K562 (cell line): ENCODE measurements at regions not wholly inside any gene's neighbourhood (a gene's known extent, or its start where the extent isn't known, plus 50 kb on each side); places are given as distances from the start of the nearest gene placed in this dataset.
A peak's percentile ranks its signal among the peaks of the same experiment; 100 is the strongest.

Source experiments
- ATAC-seq: fragments of 200-7000 bp; cut with Tn5 transposase; 3 replicates; pipeline ENCODE4 v1.9.1; 2020; ENCODE audit warnings: moderate library complexity
- BruUV-seq: library from RNA; stranded (reverse); fragments of 400-500 nt; replicated peaks from 2 replicates; lab custom pipeline; 2021; lab: Mats Ljungman, UMichigan
- CTCF ChIA-PET: fragments of 300-600 bp; formaldehyde crosslinking; extraction: SDS; loops from one replicate; lab custom pipeline; 2021; ENCODE audit warnings: low intra/inter-chr PET ratio; lab: Yijun Ruan, JAX
- POLR2A ChIA-PET: fragments of 300-600, 350-650 bp; sonication (Branson Sonifier 250); formaldehyde crosslinking; extraction: SDS; loops from one replicate; lab custom pipeline; 2021; ENCODE audit warnings: antibody characterized with exemption, inconsistent platforms; lab: Yijun Ruan, JAX
- DNase-seq, 4 experiments: peaks; one replicate each; pipeline versions ENCODE4 v3.0.0 to v3.0.0-alpha.2; 2011 to 2018; ENCODE audit warnings: low spot score in 3 of 4, mixed read lengths in 3 of 4; ENCODE audit errors: extremely low read depth in 1 of 4
- FAIRE-seq: peaks from 2 replicates; lab custom pipeline; 2011; peaks lifted over from hg19 to GRCh38; lab: Jason Lieb, UNC
- H2AFZ ChIP-seq: 2 replicates; pipeline ENCODE4 v1.6.0; 2011; ENCODE audit warnings: low read depth, low read length, control low read depth, inconsistent platforms
- H3K27ac ChIP-seq: fragments of 200-600 bp; 3 replicates; pipeline ENCODE4 v1.8.0; 2011; ENCODE audit warnings: low read depth, mild to moderate bottlenecking, control low read depth, inconsistent platforms, low read length, moderate library complexity, mixed read lengths; ENCODE audit errors: extremely low read depth
- H3K27me3 ChIP-seq, 2 experiments: fragments of 300-600 bp in 1 of 2; 2 replicates in 1 of 2; 3 replicates in 1 of 2; pipeline versions ENCODE4 v1.6.0 to v1.8.0; 2011; ENCODE audit warnings: inconsistent platforms in 2 of 2, low read length in 2 of 2, mild to moderate bottlenecking in 1 of 2, mixed read lengths in 1 of 2, moderate library complexity in 1 of 2; ENCODE audit not compliant: control insufficient read depth in 2 of 2, insufficient read depth in 2 of 2
- H3K36me3 ChIP-seq: fragments of 300-600 bp; 3 replicates; pipeline ENCODE4 v1.8.0; 2011; ENCODE audit warnings: mild to moderate bottlenecking, low read length, inconsistent platforms; ENCODE audit not compliant: control insufficient read depth, insufficient read depth
- H3K4me1 ChIP-seq, 2 experiments: fragments of 200-600 bp in 1 of 2; replicated peaks in 1 of 2; 2 replicates in 1 of 2; 3 replicates in 1 of 2; pipeline versions ENCODE4 v1.5.1 to v1.8.0; 2011; ENCODE audit warnings: inconsistent platforms in 2 of 2, low read length in 2 of 2, mild to moderate bottlenecking in 1 of 2, mixed read lengths in 1 of 2, moderate library complexity in 1 of 2; ENCODE audit not compliant: control insufficient read depth in 2 of 2, insufficient read depth in 2 of 2
- H3K4me2 ChIP-seq: 2 replicates; pipeline ENCODE4 v1.6.1; 2011; ENCODE audit warnings: low read length, control low read depth, inconsistent platforms, mixed read lengths; ENCODE audit not compliant: insufficient read depth
- H3K4me3 ChIP-seq: fragments of 200-600 bp; sonication (generic), shearing (Covaris generic); 2 replicates; pipeline ENCODE4 v1.5.1; 2016; ENCODE audit warnings: control low read depth, inconsistent platforms
- H3K79me2 ChIP-seq: fragments of 200-600 bp; 3 replicates; pipeline ENCODE4 v1.8.0; 2011; ENCODE audit warnings: low read length, inconsistent platforms; ENCODE audit not compliant: control insufficient read depth, insufficient read depth
- H3K9ac ChIP-seq, 2 experiments: 2 replicates each; pipeline versions ENCODE4 v1.6.0 to v1.6.1; 2011; ENCODE audit warnings: low read depth in 2 of 2, low read length in 2 of 2, control low read depth in 1 of 2, inconsistent platforms in 1 of 2, mild to moderate bottlenecking in 1 of 2, mixed read lengths in 1 of 2; ENCODE audit not compliant: insufficient read depth in 1 of 2
- H3K9me1 ChIP-seq: one replicate; pipeline ENCODE4 v1.6.0; 2011; ENCODE audit warnings: inconsistent platforms, mild to moderate bottlenecking, low read length, moderate library complexity; ENCODE audit not compliant: control insufficient read depth, insufficient read depth
- H3K9me3 ChIP-seq: replicated peaks from 2 replicates; pipeline ENCODE4 v1.5.1; 2011; ENCODE audit warnings: low read depth, low read length, inconsistent platforms; ENCODE audit not compliant: control insufficient read depth, insufficient read depth
- H4K20me1 ChIP-seq: replicated peaks from 2 replicates; pipeline ENCODE4 v1.6.1; 2011; ENCODE audit warnings: low read length, inconsistent platforms, mixed read lengths; ENCODE audit not compliant: control insufficient read depth, insufficient read depth
- FOXM1 ChIP-seq, 2 experiments: fragments of 450-650 bp in 1 of 2; sonication (generic) in 1 of 2; formaldehyde crosslinking in 1 of 2; IDR thresholded peaks; 2 replicates each; pipeline versions ENCODE4 v1.6.1 to v1.9.0; 2017 to 2022; ENCODE audit warnings: low read depth in 2 of 2, mild to moderate bottlenecking in 2 of 2, missing genetic modification reagents in 1 of 2, moderate library complexity in 1 of 2
- HDGF ChIP-seq: fragments of 450-650 bp; IDR thresholded peaks from 2 replicates; pipeline ENCODE4 v1.6.1; 2016
- KDM1A ChIP-seq, 2 experiments: fragments of 450-650 bp; IDR thresholded peaks; 2 replicates each; pipeline ENCODE4 v1.6.1; 2016; ENCODE audit warnings: mild to moderate bottlenecking in 2 of 2
- L3MBTL2 ChIP-seq: fragments of 450-650 bp; IDR thresholded peaks from 2 replicates; pipeline ENCODE4 v1.6.1; 2016; ENCODE audit warnings: mild to moderate bottlenecking, moderate library complexity
- MEIS2 ChIP-seq: fragments of 450-650 bp; IDR thresholded peaks from 2 replicates; pipeline ENCODE4 v1.6.1; 2014; ENCODE audit warnings: mild to moderate bottlenecking; ENCODE audit not compliant: partially characterized antibody
- NFE2 ChIP-seq: IDR thresholded peaks from 2 replicates; pipeline ENCODE4 v1.6.1; 2014; ENCODE audit warnings: antibody characterized with exemption, low read depth
- RAD21 ChIP-seq, 2 experiments: fragments of 250-450 bp in 1 of 2; fragments of 450-650 bp in 1 of 2; sonication (Bioruptor Pico) in 1 of 2; formaldehyde crosslinking in 1 of 2; IDR thresholded peaks in 1 of 2; conservative IDR thresholded peaks in 1 of 2; 2 replicates each; pipeline versions ENCODE4 v1.4.0 to v1.8.0; 2020 to 2022; ENCODE audit warnings: mild to moderate bottlenecking in 2 of 2, moderate library complexity in 1 of 2
- RCOR1 ChIP-seq, 2 experiments: IDR thresholded peaks; 2 replicates each; pipeline ENCODE4 v1.6.1; 2012; ENCODE audit warnings: low read depth in 2 of 2, low read length in 2 of 2, borderline replicate concordance in 1 of 2, improper control_type of control experiment in 1 of 2
- SNIP1 ChIP-seq: fragments of 450-650 bp; IDR thresholded peaks from 2 replicates; pipeline ENCODE4 v1.7.1; 2017; ENCODE audit warnings: low read depth, mild to moderate bottlenecking
- SPI1 ChIP-seq: IDR thresholded peaks from 2 replicates; pipeline ENCODE4 v1.6.1; 2011; ENCODE audit warnings: low read depth, low read length, control low read depth, borderline replicate concordance
- ZNF143 ChIP-seq: sonication (generic); formaldehyde crosslinking; IDR thresholded peaks from 2 replicates; pipeline ENCODE4 v1.9.0; 2022; ENCODE audit warnings: mild to moderate bottlenecking, missing genetic modification reagents
- WGBS: fragments of 100-300 bp; shearing (Covaris generic); methylation state at CpG from one replicate; pipeline ENCODE4 v1.1.6; 2016; ENCODE audit warnings: low coverage, mixed read lengths; ENCODE audit not compliant: insufficient coverage; ENCODE audit errors: missing lambda C conversion rate; 5-methylcytosine and 5-hydroxymethylcytosine counted together
- in situ Hi-C: fragments of 300-500 bp; cut with MboI; formaldehyde crosslinking; loops from 4 replicates; pipeline ENCODE4 v1.15.0; 2018; ENCODE audit warnings: inconsistent platforms, mixed read lengths
- intact Hi-C: fragments of 100-400 bp; cut with micrococcal nuclease; formaldehyde crosslinking; loops from 2 replicates; pipeline ENCODE4 v1.14.2; 2022
- TF ChIP-seq, protein P1 (sequence below): fragments of 450-650 bp; IDR thresholded peaks from 2 replicates; pipeline ENCODE4 v1.6.1; 2016
- TF ChIP-seq, protein P2 (sequence below), 2 experiments: IDR thresholded peaks in 1 of 2; conservative IDR thresholded peaks in 1 of 2; 2 replicates each; pipeline ENCODE4 v1.6.1; 2016; ENCODE audit warnings: low read depth in 2 of 2, mild to moderate bottlenecking in 1 of 2, missing compliant biosample characterization in 1 of 2, missing genetic modification characterization in 1 of 2, moderate library complexity in 1 of 2
- TF ChIP-seq, protein P3 (sequence below), 2 experiments: fragments of 450-650 bp; conservative IDR thresholded peaks; 2 replicates each; pipeline ENCODE4 v1.6.1; 2017; ENCODE audit warnings: mild to moderate bottlenecking in 2 of 2, moderate library complexity in 2 of 2

DNA sequence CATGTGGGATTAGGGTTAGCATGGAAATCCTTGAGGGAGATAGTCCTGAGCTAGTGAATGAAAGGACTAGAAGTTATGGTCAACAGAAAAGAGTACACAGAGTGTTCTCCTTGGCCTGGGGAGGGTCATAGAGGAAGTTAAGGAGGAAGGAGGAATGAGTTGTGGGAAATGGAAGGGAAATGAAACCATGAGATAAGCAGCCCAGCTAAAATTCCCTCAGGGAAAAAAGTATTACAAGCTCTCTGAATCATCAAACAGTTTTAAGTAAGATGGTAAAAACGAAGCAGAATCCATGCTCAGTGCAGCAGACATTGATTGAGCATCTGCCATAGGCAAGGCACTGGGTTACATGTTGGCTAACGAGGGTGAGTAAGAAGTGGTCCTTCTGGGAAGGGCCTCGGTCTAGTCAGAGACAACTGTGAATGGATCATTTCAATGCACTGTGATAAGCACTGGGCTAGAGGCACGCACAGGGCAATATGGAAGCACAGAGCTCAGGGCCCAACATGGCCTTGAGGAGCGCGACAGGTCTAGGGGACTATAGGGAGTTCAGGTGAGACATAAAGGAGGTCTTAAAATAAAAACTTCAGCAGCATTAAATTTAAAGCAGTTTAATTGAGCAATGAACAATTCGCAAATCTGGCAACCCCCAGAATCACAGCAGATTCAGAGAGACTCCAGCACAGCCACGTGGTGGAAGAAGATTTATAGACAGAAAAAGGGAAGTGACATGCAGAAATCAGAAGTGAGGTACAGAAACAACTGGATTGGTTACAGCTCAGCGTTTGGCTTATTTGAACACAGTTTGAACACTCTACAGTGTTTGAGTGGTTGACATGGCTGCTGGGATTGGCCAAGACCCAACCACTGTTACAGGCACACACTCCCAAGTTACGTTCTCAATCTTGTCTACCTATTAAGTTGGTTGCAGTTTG is 219.5 kb downstream of the HLX start:
- no peak overlapping the region for H2AFZ ChIP-seq
- CTCF ChIA-PET: no interaction called here
- H3K79me2 ChIP-seq: no peaks in the 10 kb centered on the region
- no peak overlapping the region for H3K4me2 ChIP-seq
- no peaks in the 10 kb centered on the region for H4K20me1 ChIP-seq
- H3K36me3 ChIP-seq: no peaks in the 10 kb centered on the region
- H3K4me1 ChIP-seq: no peaks in the 10 kb centered on the region; a peak in 1 of 5 replicates
- no peaks in the 10 kb centered on the region for H3K9me1 ChIP-seq
- FAIRE-seq: no peak
- H3K27ac ChIP-seq: no peak overlapping the region
- no peak for DNase-seq
- H3K9ac ChIP-seq: no peak overlapping the region
- no peak for ATAC-seq
- no peak overlapping the region for H3K4me3 ChIP-seq
- WGBS: 28% methylated on average over 10 of the region's 10 CpGs
- intact Hi-C loops: no loop called here
- BruUV-seq: no TSS peak
- H3K9me3 ChIP-seq: no peaks in the 10 kb centered on the region
- POLR2A ChIA-PET: no interaction called here
- in situ Hi-C loops: no loop called here
- no peaks in the 10 kb centered on the region for H3K27me3 ChIP-seq
- TF ChIP-seq MEIS2: peak; percentile 81
- peak; percentile 37; the same call in 1 of the 2 replicates for TF ChIP-seq FOXM1 (IDR thresholded peaks at IDR 0.05; ENCODE audit: low read depth)
- no peak for TF ChIP-seq FOXM1 (CRISPR knock-in tag; IDR thresholded peaks at IDR 0.05; ENCODE audit: low read depth)
- no peak for TF ChIP-seq HDGF
- TF ChIP-seq, protein P1, sequence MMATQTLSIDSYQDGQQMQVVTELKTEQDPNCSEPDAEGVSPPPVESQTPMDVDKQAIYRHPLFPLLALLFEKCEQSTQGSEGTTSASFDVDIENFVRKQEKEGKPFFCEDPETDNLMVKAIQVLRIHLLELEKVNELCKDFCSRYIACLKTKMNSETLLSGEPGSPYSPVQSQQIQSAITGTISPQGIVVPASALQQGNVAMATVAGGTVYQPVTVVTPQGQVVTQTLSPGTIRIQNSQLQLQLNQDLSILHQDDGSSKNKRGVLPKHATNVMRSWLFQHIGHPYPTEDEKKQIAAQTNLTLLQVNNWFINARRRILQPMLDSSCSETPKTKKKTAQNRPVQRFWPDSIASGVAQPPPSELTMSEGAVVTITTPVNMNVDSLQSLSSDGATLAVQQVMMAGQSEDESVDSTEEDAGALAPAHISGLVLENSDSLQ: peak; percentile 73; the same call in 1 of the 2 replicates
- TF ChIP-seq, protein P2, sequence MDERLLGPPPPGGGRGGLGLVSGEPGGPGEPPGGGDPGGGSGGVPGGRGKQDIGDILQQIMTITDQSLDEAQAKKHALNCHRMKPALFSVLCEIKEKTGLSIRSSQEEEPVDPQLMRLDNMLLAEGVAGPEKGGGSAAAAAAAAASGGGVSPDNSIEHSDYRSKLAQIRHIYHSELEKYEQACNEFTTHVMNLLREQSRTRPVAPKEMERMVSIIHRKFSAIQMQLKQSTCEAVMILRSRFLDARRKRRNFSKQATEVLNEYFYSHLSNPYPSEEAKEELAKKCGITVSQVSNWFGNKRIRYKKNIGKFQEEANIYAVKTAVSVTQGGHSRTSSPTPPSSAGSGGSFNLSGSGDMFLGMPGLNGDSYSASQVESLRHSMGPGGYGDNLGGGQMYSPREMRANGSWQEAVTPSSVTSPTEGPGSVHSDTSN (CRISPR knock-in tag; IDR thresholded peaks at IDR 0.05; ENCODE audit: low read depth): no peak
- TF ChIP-seq, protein P2 (tag; conservative IDR thresholded peaks at IDR 0.05; ENCODE audit: low read depth): peak; percentile 74
- peak; percentile 56 to 81; a peak in 2 of 4 replicates for TF ChIP-seq RCOR1 (IDR thresholded peaks at IDR 0.05; ENCODE audit: borderline replicate concordance in 1 of 2, low read depth in 2 of 2, low read length in 2 of 2)
- TF ChIP-seq SNIP1: no peak
- peak; percentile 92 for TF ChIP-seq SPI1
- TF ChIP-seq, protein P3, sequence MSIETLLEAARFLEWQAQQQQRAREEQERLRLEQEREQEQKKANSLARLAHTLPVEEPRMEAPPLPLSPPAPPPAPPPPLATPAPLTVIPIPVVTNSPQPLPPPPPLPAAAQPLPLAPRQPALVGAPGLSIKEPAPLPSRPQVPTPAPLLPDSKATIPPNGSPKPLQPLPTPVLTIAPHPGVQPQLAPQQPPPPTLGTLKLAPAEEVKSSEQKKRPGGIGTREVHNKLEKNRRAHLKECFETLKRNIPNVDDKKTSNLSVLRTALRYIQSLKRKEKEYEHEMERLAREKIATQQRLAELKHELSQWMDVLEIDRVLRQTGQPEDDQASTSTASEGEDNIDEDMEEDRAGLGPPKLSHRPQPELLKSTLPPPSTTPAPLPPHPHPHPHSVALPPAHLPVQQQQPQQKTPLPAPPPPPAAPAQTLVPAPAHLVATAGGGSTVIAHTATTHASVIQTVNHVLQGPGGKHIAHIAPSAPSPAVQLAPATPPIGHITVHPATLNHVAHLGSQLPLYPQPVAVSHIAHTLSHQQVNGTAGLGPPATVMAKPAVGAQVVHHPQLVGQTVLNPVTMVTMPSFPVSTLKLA (conservative IDR thresholded peaks at IDR 0.05): 0 out of 4 replicates have a peak, but pooled peaks of 1 of the 2 experiments have one; percentile 23
- TF ChIP-seq ZNF143: no peak
- TF ChIP-seq L3MBTL2: peak; percentile 32; the same call in 1 of the 2 replicates
- TF ChIP-seq NFE2: peak; percentile 62
- peak in 1 of 2 experiments; percentile 9; a peak in 1 of 4 replicates for TF ChIP-seq RAD21 (CRISPR knock-in tag; conservative IDR thresholded peaks at IDR 0.05 in 1 of 2, IDR thresholded peaks at IDR 0.05 in 1 of 2)
- peak; percentile 71 to 84; a peak in 3 of 4 replicates for TF ChIP-seq KDM1A (IDR thresholded peaks at IDR 0.05)
